Gastroesophageal sphincter (tissue), 4 donors: ENCODE measurements at regions not wholly inside any gene's neighbourhood (a gene's known extent, or its start where the extent isn't known, plus 50 kb on each side); places are given as distances from the start of the nearest gene placed in this dataset.

Experiments
- ATAC-seq: fragments of 150-250 bp; one replicate; pipeline ENCODE4 v1.9.1; 2016; ENCODE audit warnings: mild to moderate bottlenecking, moderate library complexity
- H3K27ac ChIP-seq, 4 donors: fragments of 200-600 bp; sonication (generic) in 3 of 4; 1 replicate in 3 of 4; 2 replicates in 1 of 4; pipeline ENCODE4 v1.5.1; 2016 to 2019
- H3K27me3 ChIP-seq: fragments of 200-600 bp; sonication (generic); one replicate; pipeline ENCODE4 v1.5.1; 2019
- H3K36me3 ChIP-seq, 2 donors: fragments of 200-600 bp; sonication (generic); one replicate each; pipeline ENCODE4 v1.5.1; 2019; ENCODE audit warnings: control low read depth in 1 of 2
- H3K4me1 ChIP-seq, 3 donors: fragments of 200-600 bp; sonication (generic); 1 replicate in 2 of 3; 2 replicates in 1 of 3; pipeline ENCODE4 v1.5.1; 2016 to 2019; ENCODE audit warnings: control low read depth in 2 of 3
- H3K4me3 ChIP-seq, 2 donors: fragments of 200-600 bp; sonication (generic); one replicate each; pipeline ENCODE4 v1.5.1; 2019; ENCODE audit warnings: mild to moderate bottlenecking in 1 of 2, moderate library complexity in 1 of 2
- H3K9me3 ChIP-seq, 3 donors: fragments of 200-600 bp; sonication (generic); one replicate each; pipeline ENCODE4 v1.5.1; 2017 to 2019; ENCODE audit warnings: control low read depth in 2 of 3
- EP300 ChIP-seq: sonication (generic); formaldehyde crosslinking; IDR thresholded peaks from one replicate; pipeline ENCODE4 v1.6.1; 2017; ENCODE audit warnings: antibody characterized with exemption, mild to moderate bottlenecking
- POLR2A ChIP-seq, 2 donors: fragments of 450-650 bp; IDR thresholded peaks; one replicate each; pipeline ENCODE4 v1.6.1; 2017; ENCODE audit warnings: antibody characterized with exemption in 2 of 2, mild to moderate bottlenecking in 2 of 2, moderate library complexity in 1 of 2
- POLR2AphosphoS5 ChIP-seq: sonication (generic); formaldehyde crosslinking; IDR thresholded peaks from one replicate; pipeline ENCODE4 v1.6.1; 2017; ENCODE audit warnings: antibody characterized with exemption
- WGBS, 2 donors: methylation state at CpG; one replicate each; pipeline ENCODE4 v1.1.5; 2018; ENCODE audit warnings: low coverage in 1 of 2; 5-methylcytosine and 5-hydroxymethylcytosine counted together
- TF ChIP-seq, protein P1 (sequence below), 4 experiments: fragments of 200-600 bp in 2 of 4; fragments of 450-650 bp in 2 of 4; sonication (generic) in 1 of 4; IDR thresholded peaks; one replicate each; pipeline ENCODE4 v1.5.1; 2017 to 2019; ENCODE audit warnings: antibody characterized with exemption in 4 of 4, mild to moderate bottlenecking in 2 of 4, moderate library complexity in 2 of 4

DNA sequence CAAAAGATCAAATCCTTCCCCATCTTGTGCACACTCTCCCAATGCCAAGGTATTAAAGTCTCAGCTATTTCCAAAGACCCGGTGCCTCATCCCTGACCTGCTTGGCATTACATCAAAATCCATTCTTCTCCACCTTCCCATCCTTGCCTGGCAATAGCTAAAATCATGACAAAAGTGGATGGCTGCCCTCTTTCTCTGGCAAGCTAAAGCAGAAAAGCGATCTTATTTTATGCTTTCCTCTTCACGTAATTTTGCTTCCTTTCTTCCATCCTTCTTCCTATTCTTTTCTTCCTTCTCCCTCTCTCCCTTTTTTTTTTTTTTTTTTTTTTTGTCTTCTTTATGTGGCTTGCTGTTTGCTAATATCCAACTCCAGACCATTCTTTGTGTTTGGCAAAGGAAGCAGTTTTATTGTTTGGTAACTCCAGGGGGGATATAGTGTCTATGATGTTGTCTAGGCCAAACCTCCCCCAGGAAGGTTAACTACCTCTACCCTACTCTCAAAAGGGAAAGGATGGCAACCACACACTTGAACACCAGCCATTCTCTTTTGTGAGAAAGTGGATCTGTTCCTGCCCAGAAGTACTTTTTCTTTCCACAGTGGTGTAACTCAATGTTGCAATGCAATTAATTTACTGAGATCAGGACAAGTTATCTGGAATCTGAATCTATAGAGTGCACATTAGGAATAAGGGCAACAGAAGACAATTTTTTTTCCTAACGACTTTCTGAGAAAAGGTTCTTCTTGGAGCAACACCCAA lies 120.9 kb upstream of the TMEM161B start:
- no peak overlapping the region for H3K4me3 ChIP-seq
- 71 to 80% methylated on average over 4 of the region's 4 CpGs for whole genome bisulfite sequencing, 2 donors
- ATAC-seq: no peak
- H3K36me3 ChIP-seq: no peaks in the 10 kb centered on the region
- TF ChIP-seq POLR2A (IDR thresholded peaks at IDR 0.05): no peak
- TF ChIP-seq, protein P1, sequence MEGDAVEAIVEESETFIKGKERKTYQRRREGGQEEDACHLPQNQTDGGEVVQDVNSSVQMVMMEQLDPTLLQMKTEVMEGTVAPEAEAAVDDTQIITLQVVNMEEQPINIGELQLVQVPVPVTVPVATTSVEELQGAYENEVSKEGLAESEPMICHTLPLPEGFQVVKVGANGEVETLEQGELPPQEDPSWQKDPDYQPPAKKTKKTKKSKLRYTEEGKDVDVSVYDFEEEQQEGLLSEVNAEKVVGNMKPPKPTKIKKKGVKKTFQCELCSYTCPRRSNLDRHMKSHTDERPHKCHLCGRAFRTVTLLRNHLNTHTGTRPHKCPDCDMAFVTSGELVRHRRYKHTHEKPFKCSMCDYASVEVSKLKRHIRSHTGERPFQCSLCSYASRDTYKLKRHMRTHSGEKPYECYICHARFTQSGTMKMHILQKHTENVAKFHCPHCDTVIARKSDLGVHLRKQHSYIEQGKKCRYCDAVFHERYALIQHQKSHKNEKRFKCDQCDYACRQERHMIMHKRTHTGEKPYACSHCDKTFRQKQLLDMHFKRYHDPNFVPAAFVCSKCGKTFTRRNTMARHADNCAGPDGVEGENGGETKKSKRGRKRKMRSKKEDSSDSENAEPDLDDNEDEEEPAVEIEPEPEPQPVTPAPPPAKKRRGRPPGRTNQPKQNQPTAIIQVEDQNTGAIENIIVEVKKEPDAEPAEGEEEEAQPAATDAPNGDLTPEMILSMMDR (IDR thresholded peaks at IDR 0.05): no peak
- TF ChIP-seq EP300: no peak
- no peak for TF ChIP-seq POLR2AphosphoS5
- no peaks in the 10 kb centered on the region for H3K4me1 ChIP-seq
- H3K9me3 ChIP-seq: no peaks in the 10 kb centered on the region
- H3K27ac ChIP-seq: no peak overlapping the region
- no peaks in the 10 kb centered on the region for H3K27me3 ChIP-seq

DNA sequence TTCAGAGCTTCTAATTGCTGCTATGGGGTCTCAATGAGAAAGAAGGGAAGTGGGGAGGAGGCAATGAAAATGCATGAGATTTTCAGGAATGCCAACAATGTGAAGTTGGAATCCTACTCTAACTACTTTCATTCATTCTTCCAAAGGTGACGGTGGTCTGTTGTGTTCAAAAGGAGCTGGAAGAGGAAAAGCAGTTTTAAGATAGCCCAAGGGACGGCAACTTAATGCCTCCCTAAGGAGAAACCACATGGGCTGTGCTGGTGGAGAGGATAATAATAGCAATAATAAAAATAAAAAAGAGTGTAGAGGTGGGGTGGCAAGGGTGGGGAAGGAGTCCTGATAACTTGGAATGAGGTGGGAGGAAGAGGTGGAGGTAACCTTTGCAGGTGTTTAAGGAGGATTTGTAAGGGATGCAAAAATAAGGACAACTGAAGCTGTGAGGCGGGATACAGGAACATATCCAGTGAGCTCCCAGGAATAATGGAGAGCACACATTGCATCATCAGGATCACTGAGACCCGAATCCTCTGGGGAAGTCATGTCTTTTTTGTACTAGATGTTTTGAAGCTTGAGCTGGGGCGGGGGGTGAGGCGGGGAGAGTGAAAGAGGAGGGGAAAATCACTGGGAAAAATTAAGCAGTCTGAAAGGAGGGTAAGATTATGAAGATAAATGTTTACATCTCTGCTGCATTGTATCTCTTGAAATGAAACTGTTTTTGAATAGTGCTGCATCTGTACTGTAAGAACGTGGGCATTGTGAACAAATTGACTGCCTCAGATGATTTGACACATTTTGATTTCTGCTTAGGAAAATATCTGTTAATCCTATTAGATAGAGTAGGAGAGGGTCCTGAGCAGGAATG lies 120.1 kb upstream of the TMEM161B start:
- WGBS, 2 donors: 47 to 60% methylated on average over 3 to 7 of the region's 7 CpGs
- H3K4me3 ChIP-seq: no peak overlapping the region
- no peaks in the 10 kb centered on the region for H3K9me3 ChIP-seq
- no peaks in the 10 kb centered on the region for H3K4me1 ChIP-seq
- TF ChIP-seq, protein P1 (IDR thresholded peaks at IDR 0.05): no peak
- TF ChIP-seq POLR2AphosphoS5 (no peak), EP300 (no peak), POLR2A (IDR thresholded peaks at IDR 0.05) (no peak)
- no peak overlapping the region for H3K27ac ChIP-seq
- H3K36me3 ChIP-seq: no peaks in the 10 kb centered on the region
- ATAC-seq: no peak
- H3K27me3 ChIP-seq: no peaks in the 10 kb centered on the region

DNA sequence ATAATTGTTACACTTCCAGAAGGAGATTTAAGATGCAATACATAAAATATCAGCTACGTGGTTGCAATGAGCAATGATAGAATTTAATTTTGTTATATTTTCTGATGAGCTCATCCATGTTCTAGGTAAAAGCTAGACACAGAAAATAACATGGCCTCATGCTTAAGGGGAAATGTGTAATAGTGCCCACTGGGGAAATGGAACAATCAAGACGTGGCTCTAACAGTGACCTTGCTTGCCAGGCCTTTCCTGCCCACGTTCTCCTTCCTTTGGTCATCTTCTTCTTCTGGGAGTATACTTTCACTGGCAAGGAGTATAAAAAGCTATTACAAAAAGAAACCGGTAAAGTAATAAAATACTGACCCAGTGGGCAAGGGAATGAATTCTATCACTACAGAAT lies 116.2 kb upstream of the TMEM161B start:
- no peaks in the 10 kb centered on the region for H3K4me1 ChIP-seq
- TF ChIP-seq EP300: no peak
- TF ChIP-seq, protein P1 (IDR thresholded peaks at IDR 0.05): no peak
- TF ChIP-seq POLR2A (IDR thresholded peaks at IDR 0.05): no peak
- H3K27ac ChIP-seq: no peak overlapping the region
- no peaks in the 10 kb centered on the region for H3K27me3 ChIP-seq
- WGBS, 2 donors: 66 to 75% methylated on average over 4 of the region's 4 CpGs
- no peak overlapping the region for H3K4me3 ChIP-seq
- ATAC-seq: no peak
- H3K9me3 ChIP-seq: no peaks in the 10 kb centered on the region
- no peaks in the 10 kb centered on the region for H3K36me3 ChIP-seq

DNA sequence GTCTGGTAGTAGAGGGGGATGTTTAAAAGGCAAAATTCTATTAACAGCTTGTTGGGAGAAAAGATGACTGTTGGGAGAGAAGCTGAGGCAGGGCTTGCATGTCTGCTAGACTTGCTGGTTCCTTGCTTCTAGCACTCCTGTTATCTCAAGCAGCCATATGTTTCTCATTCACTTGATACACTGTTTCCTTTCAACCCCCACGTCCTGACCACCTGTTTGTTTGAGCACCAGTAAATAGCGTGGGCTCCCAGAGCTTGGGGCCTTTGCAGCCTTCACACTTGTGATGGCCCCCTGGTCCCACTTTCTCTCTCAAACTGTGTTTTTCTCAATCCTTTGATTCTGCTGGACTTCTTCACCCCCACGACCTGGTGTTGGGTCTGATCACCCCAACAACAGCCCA lies 111.7 kb upstream of the TMEM161B start:
- H3K4me3 ChIP-seq: no peak overlapping the region
- H3K27me3 ChIP-seq: no peaks in the 10 kb centered on the region
- no peak for ATAC-seq
- TF ChIP-seq POLR2A (IDR thresholded peaks at IDR 0.05) (no peak), POLR2AphosphoS5 (no peak), EP300 (no peak)
- TF ChIP-seq, protein P1 (IDR thresholded peaks at IDR 0.05): no peak
- H3K9me3 ChIP-seq: no peaks in the 10 kb centered on the region
- H3K36me3 ChIP-seq: no peaks in the 10 kb centered on the region
- H3K4me1 ChIP-seq: no peaks in the 10 kb centered on the region
- H3K27ac ChIP-seq: no peak overlapping the region
- WGBS, 2 donors: 29 to 69% methylated on average over 2 to 3 of the region's 3 CpGs
